Right renal cortex interstitium (tissue), 3 donors: ENCODE measurements at regions not wholly inside any gene's neighbourhood (a gene's known extent, or its start where the extent isn't known, plus 50 kb on each side); places are given as distances from the start of the nearest gene placed in this dataset.

ENCODE experiments used
- DNase-seq, 3 donors: peaks; one replicate each; pipeline ENCODE4 v3.0.0-alpha.2; 2013; ENCODE audit warnings: low read depth in 3 of 3, low spot score in 2 of 3

DNA sequence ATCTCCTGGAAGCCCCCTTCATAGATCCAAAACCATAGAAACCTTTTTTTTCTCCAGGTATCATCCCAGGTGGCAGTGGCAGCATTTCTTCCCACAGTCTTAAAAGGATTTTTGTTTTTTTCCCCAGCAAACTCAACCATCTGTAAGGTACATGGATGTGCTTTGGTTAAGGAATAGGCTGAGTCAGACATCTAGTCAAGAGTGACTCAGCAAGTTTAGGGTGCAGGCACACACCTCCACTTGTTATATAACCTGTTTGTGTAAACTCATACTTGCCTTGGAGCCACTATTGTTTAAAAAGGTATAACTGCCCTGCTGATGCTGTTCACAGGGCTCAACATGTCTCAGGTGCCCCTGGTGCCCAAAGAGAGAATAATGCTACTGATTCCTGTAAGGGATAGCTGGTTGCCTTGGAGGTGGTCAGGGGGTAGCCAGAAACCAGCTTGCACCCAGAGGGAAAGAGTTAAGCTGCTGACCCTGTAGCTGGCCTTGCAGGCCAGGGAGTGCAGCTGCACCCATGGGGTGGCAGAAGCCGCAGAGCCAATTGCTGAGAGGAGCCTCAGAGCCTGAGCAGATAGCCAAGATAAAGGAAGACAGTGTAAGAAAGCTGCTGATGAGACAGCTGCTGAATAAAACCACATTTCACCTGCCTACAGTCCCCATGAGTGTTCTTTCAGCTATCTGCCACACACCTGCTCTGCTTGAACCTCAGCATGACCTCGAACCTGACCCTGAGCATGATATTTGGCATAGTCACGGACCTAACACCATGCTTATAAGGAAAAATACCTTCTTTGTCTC, 1726.1 kb upstream of the RAG2 start:
- no peak for DNase-seq

DNA sequence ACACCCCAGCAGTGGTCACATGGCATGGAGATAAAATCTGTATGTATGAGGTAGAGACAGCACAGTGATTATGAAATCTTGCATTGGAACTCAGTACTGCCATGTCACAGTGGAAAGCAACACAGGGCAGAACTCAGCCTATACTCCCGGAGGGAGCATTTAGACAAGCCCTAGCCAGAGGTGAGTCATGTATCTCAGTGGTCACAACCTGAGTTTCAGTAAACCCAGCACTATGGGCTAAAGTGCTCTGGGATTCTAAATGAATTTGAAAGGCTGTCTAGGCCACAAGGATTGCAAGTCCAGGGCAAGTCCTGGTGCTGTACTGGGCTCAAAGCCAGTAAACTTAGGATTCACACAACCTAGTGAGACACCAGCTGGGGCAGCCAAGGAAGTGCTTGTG, 1717.1 kb upstream of the RAG2 start:
- no peak for DNase-seq

DNA sequence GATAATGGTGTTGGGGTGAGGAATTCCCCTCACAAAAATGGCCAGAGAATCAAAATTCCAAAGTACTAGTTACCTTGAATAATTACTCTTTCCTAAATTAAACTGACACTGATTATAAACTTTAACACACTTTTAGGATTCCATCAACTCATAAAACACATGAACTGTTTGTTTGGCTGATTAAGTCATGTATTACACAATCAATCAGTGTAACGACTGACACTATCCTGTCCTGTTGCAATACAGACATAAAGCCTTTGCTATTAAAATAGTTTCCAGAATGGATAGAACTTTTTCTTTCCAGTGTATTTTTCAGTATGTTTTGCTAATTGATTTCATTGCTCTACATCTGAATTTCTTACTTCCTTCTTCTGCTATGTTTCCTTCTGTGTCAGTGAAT, 1709.4 kb upstream of the RAG2 start:
- no peak for DNase-seq

DNA sequence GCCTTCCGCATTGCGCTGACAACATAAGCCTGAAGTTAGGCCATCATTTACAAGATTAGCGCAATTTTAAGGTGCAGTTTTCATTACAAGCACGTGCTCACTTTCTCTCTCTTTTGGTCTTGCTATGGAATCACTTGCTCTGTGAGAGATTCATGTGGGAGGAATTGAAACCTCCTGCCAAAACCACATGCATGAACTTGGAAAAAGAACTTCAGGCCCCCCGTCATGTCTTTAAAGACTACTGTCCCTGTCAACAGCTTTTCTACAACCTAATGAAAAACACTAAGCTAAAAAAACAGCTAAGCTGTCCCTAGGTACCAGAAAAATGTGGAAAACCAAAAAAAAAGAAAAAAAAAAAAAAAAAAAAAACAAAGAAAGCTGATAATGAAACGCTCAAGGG, 1707.6 kb upstream of the RAG2 start:
- no peak for DNase-seq

DNA sequence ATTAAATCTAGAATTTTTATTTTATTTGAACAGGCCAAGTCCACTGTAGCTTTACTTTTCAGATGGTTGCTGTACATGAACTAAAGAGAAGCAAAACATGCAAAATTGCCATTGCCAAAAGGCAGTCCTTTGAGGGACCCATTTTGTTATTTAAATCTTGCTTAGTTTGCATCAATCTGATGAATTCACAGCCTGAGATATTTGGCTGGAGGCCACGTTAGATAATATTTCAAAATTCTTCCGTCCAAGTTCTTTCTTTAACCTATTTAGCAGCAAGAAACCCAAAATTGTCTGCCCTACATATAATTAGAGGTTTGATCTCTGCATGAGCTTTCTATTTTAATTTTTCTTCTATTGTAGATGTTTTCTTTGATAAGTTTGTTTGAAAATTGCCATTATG, 1706.9 kb upstream of the RAG2 start:
- DNase-seq = no peak

DNA sequence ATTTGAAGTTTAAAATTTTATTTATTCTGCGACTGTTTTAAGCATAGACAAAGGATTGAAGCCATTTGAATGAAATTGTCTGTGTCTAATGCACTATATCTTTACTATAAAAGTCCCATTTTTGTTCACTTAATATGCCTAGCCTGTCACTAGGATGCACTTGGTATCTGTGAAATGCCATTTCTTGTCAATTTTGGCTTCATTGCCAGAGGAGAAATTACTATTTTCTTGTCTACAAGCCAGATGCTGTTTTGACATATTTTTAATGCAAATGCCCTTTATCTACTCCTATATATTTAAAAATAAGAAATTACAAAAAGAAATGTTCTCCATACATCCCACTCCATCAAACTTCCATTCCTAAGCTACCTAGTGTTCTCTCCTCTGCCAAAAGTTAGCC, 1704.5 kb upstream of the RAG2 start:
- no peak for DNase-seq

DNA sequence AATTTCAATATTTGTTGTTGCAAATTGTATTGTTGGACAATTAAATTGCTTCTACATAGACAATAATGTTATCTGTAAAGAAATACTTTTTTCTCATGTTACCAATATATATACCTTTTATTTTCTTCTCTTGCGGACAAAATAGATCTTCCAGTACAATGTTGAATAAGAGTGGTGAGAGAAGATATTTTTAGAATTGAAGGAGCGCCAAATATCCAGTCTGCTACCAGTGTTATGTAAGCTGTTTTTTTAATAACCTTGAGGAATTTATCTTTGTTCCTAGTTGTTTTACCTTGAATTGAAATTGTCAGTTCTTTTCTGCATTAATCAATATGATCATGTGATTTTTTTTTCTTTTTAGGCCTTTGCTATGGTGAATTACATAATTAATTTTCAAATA, 1702.5 kb upstream of the RAG2 start:
- DNase-seq = no peak

DNA sequence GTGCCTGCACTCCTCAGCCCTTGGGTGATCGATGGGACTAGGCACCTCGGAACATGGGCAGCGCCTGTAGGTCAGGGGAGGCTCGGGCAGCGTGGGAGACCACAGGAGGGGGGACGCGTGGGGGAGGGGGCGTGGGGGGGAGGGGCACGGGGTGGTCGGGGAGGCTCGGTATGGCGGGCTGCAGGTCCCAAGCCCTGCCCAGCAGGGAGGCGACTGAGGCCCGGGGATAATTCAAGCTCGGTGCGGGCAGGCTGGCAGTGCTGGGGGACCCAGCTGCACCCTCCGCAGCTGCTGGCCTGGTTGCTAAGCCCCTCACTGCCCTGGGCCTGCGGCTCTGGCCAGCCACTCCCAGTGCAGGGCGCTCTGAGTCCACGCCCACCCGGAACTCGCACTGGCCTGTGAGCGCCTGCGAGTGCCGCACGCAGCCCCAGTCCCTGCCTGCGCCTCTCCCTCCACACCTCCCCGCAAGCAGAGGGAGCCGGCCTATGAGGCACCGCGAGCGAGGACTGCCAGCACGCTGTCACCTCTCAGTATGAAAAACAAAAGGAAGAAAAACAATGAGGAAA, 1698.3 kb upstream of the RAG2 start:
- no peak for DNase-seq

DNA sequence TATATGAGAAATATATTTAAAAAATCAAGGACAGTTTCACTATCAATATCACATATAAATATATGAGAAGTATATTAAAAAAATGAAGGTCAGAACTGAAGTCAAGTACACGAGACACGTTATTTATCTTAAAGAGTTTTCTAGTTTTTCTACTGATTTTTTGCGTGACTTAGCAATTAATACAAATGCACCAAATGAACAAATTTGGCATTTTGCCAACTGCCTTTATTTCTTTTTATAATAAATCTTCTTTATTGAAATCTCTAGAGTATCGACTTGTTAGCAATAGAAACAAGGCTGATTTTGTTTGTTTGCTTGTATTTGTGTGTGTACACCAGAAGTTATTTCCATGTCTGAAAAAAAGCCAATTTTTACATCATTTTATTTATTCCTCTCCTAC, 1684.7 kb upstream of the RAG2 start:
- DNase-seq = no peak

DNA sequence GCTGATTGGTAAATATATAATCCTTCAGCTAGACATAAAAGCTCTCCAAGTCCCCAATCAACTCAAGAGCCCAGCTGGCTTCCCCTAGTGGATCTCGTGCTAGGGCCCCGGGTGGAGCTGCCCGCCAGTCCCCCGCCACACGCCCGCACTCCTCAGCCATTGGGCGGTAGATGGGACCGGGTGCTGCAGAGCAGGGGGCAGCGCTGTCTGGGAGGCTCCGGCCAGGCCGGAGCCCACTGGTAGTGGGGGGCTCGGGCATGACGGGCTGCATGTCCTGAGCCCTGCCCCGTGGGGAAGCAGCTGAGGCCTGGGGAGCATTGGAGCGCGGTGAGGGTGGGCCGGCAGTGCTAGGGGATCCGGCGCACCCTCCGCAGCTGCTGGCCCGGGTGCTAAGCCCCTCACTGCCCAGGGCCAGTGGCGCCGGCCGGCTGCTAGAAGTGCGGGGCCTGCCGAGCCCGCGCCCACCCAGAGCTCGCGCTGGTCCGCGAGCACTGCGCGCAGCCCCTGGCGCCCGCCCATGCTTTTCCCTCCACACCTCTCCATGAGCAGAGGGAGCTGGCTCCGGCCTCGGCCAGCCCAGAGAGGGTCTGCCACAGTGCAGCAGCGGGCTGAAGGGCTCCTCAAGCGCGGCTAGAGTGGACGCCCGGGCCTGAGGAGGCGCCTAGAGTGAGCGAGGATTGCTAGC, 1680.6 kb upstream of the RAG2 start:
- DNase-seq = no peak

DNA sequence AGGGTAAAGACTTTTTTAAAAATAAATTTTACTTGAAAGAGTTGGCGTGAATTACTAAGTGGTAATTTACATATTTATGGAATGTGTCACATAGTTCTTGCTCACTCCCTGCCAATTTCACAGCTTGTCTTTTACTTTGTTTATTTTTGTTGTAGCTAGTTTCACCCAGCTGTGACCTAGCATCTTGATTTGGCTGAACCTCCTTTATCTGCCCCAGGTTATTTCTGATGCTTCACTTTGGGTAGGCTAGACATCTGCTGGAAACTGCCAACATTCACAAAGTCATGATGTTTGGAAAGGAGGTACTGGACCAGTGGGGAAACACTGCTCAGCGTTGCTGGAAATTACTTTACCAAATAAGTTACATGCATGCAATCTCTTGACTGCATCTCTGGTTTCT, 1676.0 kb upstream of the RAG2 start:
- no peak for DNase-seq

DNA sequence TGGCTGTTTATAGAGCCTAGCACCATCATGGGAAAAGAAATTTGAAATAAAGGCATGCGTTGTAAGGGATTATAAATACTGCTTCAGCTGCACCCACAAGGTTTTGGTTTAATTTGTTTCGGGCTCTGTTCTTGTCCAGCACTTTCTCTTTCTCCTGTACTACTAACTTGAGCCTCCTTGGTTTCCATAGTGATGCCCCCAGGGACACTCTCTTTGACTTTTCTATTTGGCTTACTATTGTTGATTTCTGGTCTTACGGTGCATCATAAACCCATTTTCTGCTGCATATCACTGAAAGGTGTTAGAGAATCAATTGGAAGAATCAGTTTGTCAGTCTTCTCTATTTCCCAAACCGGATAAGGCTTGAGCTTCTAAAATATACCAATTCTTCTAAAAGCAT, 1674.3 kb upstream of the RAG2 start:
- no peak for DNase-seq

DNA sequence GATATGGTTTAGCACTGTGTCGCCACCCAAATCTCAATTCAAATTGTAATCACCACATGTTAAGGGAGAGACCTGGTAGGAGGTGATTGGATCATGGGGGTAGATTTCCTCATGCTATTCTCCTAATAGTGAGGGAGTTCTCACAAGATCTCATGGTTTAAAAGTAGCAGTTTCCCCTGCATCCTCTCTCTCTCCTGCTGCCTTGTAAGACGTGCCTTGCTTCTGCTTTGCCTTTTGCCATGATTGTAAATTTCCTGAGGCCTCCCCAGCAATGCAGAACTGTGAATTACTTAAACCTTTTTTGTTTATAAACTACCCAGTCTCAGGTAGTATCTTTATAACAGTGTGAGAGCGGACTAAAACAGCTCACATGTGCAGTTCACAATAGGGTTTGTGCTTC, 1668.7 kb upstream of the RAG2 start:
- no peak for DNase-seq

DNA sequence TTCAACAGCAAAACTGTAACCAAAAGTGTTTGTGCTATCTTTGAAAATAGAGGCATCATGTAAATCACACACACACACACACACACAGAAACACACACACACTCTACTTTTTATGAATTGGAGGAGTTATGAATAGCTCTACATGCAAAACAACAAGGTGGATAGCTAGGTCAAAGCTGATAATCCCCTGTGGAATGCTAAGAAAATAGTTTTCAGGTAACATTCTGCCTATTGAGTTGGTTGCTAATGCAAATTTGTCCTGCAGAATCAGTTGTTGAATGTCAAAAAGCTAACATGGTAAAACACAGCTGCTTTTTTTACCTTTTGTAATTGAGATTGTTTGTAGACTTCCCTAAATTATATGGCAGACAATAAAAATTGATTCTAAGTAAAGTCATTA, 1658.4 kb upstream of the RAG2 start:
- DNase-seq = no peak

DNA sequence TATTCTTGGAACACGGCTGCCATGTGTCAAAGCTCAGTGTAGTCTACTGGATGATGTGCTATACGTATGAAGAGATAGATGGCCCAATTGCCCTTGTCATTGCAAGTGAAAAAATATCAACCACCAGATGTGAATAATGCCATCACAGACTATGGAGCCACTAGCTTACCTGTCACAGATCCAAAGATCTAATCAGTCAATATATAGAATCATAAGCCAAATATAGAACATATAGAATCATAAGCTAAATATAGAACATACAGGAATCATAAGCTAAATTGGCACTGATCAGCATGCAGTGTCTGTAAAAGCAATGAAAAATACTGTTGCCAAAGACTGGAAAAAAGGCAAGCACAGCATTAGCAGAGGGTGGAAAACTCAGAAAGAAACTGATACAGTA, 1656.9 kb upstream of the RAG2 start:
- DNase-seq = no peak

DNA sequence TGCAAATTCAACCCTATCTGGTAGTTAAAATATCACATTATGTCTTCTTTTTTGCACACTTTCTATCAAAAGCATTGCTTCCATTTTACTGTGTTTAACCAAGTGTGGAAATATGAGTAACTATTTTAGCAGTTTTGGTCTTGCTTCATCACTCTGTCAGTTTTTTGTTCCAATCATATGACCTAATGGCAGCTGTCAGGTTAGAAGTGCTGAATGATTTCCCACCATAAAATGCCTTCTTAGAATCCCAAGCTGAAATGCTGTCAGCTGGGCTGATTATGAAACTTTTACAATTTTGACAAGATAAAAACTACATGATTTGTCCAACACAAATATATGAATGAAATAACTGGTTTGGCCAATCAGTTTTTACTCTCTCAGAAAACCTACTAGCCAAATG, 1654.6 kb upstream of the RAG2 start:
- no peak for DNase-seq

DNA sequence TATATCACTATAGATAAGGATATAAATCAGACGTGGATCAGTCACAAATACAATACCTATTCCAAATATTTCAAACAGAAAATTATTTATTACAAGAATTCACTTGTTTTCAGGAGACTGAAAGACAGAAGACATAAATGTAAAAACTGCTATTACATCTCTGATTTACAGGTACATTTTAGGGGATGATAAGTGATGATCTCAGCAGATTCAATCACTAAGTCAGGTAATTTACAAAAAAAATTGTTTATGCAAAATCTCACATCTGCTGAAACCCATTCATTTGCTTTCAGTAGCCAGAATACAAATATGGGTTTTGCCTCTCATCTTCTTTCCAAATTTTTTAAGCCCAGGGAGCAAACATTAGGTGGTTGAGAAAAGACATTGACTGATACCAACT, 1648.4 kb upstream of the RAG2 start:
- no peak for DNase-seq

DNA sequence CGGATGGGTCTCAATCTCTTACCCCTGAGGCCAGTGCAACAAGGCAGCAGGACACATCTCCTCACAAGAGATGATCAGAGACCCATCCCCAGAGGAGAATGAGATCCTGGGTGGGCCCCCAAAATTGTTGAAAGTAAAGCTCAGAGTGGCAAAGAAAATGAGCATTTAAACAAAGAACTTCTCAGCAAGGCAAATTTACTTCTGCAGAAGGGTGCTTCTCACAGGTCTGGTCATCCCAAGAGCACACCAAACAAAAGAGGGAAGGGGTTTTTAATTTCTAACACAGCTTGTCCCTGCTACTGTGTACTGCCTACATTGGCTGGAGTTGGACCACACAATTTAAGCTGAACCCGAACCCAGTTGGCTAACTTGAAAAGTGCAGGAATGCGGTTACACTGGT, 1628.6 kb upstream of the RAG2 start:
- DNase-seq = no peak

DNA sequence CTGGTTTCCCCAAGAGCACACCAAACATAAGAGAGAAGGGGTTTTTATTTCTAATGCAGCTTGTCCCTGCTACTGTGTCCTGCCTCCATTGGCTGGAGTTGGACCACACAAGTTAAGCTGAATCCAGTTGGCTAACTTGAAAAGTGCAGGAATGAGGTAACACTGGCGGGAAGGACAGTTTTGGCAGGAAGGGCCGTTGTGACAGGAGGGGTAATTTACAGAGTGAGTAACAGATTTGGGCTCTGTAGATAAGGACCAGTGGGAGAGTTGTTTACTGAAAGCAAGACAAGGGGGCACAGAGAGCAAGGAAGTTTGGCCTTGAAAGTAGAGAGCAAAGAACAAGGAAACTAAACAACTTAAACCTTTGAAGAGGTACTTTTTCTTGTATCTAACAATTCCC, 1623.3 kb upstream of the RAG2 start:
- DNase-seq = no peak

DNA sequence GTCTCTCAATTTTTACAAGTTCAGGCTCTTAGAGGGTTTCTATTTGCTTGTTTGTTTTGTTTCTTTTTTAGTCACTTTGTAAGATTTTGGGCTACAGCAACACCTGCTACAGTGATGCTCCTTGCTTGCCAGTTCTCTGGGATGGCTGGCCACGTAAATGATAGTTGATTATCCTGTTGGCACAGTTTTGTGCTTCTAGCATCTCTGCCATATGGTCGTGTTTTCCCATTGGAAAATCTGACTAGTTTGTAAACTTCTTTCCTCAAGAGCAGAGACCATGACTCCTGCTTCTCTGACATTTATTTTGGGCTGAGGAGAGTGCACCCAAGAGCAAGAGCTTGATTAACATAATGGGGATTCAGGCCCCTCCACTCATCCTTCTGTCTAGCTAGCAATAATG, 1621.6 kb upstream of the RAG2 start:
- no peak for DNase-seq

DNA sequence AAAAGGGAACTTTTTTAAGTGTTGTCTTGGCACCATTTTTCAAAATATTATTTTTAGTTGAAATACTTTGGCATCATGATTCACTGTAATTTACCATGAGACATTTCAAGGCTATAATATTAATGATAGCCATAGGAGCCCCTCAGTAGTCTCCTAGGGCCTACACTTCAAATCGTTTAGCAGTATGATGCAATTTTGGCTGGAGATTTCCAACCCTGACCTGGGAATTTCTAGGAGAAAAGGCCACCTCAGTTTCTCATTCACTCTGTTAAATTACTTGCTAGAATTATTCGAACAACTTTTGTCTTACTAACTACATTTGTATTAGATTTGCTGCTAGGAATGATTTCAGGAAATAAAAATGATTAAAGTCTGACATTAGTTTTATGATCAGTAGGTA, 1610.9 kb upstream of the RAG2 start:
- no peak for DNase-seq

DNA sequence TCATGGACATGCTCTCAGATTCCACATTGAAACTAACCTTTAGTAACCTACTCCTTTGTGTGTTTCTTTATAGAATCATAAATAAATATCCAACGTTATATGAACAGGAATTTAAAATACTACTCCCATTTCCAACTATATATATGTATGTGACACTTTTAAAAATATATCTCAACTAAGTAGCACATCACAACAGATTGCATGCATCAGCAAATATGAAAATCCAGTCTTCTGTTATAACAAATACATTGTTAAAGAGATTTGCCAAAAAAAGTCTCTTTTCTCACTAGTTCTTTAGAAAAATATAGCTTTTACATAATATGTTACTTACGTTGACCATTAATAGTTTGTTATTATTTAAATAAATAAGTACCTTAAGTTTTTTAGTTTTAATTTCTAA, 1608.6 kb upstream of the RAG2 start:
- DNase-seq = no peak
